GM12878 (cell line): ENCODE measurements at regions not wholly inside any gene's neighbourhood (a gene's known extent, or its start where the extent isn't known, plus 50 kb on each side); places are given as distances from the start of the nearest gene placed in this dataset.

Source experiments
- ATAC-seq: fragments of 200-7000 bp; cut with Tn5 transposase; 3 replicates; pipeline ENCODE4 v1.9.1; 2020; ENCODE audit warnings: mild to moderate bottlenecking, moderate library complexity
- BruUV-seq: library from RNA; stranded (reverse); fragments of 400-500 nt; replicated peaks from 2 replicates; lab custom pipeline; 2021; lab: Mats Ljungman, UMichigan
- CTCF ChIA-PET: fragments of 300-600 bp; sonication (Branson Sonifier 250); formaldehyde crosslinking; extraction: SDS; loops from one replicate; lab custom pipeline; 2021; ENCODE audit warnings: inconsistent platforms; lab: Yijun Ruan, JAX
- POLR2A ChIA-PET: fragments of 350-600 bp; formaldehyde crosslinking; extraction: SDS; loops from one replicate; lab custom pipeline; 2021; ENCODE audit warnings: inconsistent platforms; lab: Charles Lee
- RAD21 ChIA-PET: fragments of 300-600 bp; sonication (Branson Sonifier 250); formaldehyde crosslinking; loops from one replicate; lab custom pipeline; 2023; ENCODE audit warnings: antibody characterized with exemption; ENCODE audit not compliant: unreplicated experiment; lab: Charles Lee
- SMC1A ChIA-PET: fragments of 300-600 bp; sonication (Branson Sonifier 250); formaldehyde crosslinking; loops from one replicate; lab custom pipeline; 2023; ENCODE audit not compliant: unreplicated experiment, uncharacterized antibody; lab: Charles Lee
- DNase-seq: peaks from one replicate; pipeline ENCODE4 v3.0.0-alpha.2; 2011; ENCODE audit warnings: low read depth, low spot score
- FAIRE-seq: peaks from 3 replicates; lab custom pipeline; 2011; peaks lifted over from hg19 to GRCh38; lab: Jason Lieb, UNC
- H2AFZ ChIP-seq: 2 replicates; pipeline ENCODE4 v1.6.0; 2011; ENCODE audit warnings: low read depth, low read length, control low read depth; ENCODE audit not compliant: control insufficient read depth
- H3K27ac ChIP-seq: 2 replicates; pipeline ENCODE4 v1.5.1; 2011; ENCODE audit warnings: control low read depth; ENCODE audit not compliant: control insufficient read depth, insufficient read depth
- H3K27me3 ChIP-seq, 2 experiments: replicated peaks in 1 of 2; 2 replicates each; pipeline versions ENCODE4 v1.6.0 to v1.6.1; 2011; ENCODE audit warnings: low read length in 1 of 2; ENCODE audit not compliant: control insufficient read depth in 2 of 2, insufficient read depth in 2 of 2
- H3K36me3 ChIP-seq, 2 experiments: 2 replicates each; pipeline ENCODE4 v1.5.1; 2011; ENCODE audit warnings: low read length in 1 of 2; ENCODE audit not compliant: control insufficient read depth in 2 of 2, insufficient read depth in 2 of 2
- H3K4me1 ChIP-seq: 2 replicates; pipeline ENCODE4 v1.6.1; 2011; ENCODE audit warnings: mild to moderate bottlenecking, low read length, moderate library complexity, mixed read lengths; ENCODE audit not compliant: control insufficient read depth, insufficient read depth
- H3K4me2 ChIP-seq: 2 replicates; pipeline ENCODE4 v1.6.0; 2011; ENCODE audit warnings: control low read depth; ENCODE audit not compliant: control insufficient read depth, insufficient read depth
- H3K4me3 ChIP-seq: fragments of 200-600 bp; sonication (generic); 2 replicates; pipeline ENCODE4 v1.5.1; 2016
- H3K79me2 ChIP-seq: 2 replicates; pipeline ENCODE4 v1.6.0; 2011; ENCODE audit warnings: low read length; ENCODE audit not compliant: control insufficient read depth, insufficient read depth
- H3K9ac ChIP-seq: 2 replicates; pipeline ENCODE4 v1.8.0; 2011; ENCODE audit warnings: low read length, control low read depth, mixed read lengths; ENCODE audit not compliant: control insufficient read depth, insufficient read depth
- H3K9me3 ChIP-seq: replicated peaks from 3 replicates; pipeline ENCODE4 v1.5.1; 2011; ENCODE audit warnings: mild to moderate bottlenecking, low read length; ENCODE audit not compliant: control insufficient read depth, insufficient read depth
- H4K20me1 ChIP-seq: 2 replicates; pipeline ENCODE4 v1.6.0; 2011; ENCODE audit not compliant: control insufficient read depth, insufficient read depth
- ASH2L ChIP-seq: fragments of 300-600, 200-600 bp; sonication (generic); IDR thresholded peaks from 2 replicates; pipeline ENCODE4 v1.6.1; 2017; ENCODE audit warnings: low read depth, mild to moderate bottlenecking, borderline replicate concordance
- BHLHE40 ChIP-seq, 2 experiments: fragments of 450-650 bp in 1 of 2; IDR thresholded peaks; 2 replicates each; pipeline ENCODE4 v1.6.1; 2011 to 2017; ENCODE audit warnings: low read depth in 2 of 2, borderline replicate concordance in 1 of 2, improper control_type of control experiment in 1 of 2, low read length in 1 of 2, mild to moderate bottlenecking in 1 of 2
- CHD2 ChIP-seq: IDR thresholded peaks from 2 replicates; pipeline ENCODE4 v1.6.1; 2011; ENCODE audit warnings: low read depth, low read length, improper control_type of control experiment, borderline replicate concordance
- HDAC6 ChIP-seq: fragments of 200-600 bp; sonication (generic); IDR thresholded peaks from one replicate; pipeline ENCODE4 v1.8.0; 2017; ENCODE audit warnings: antibody characterized with exemption; ENCODE audit not compliant: unreplicated experiment
- JUNB ChIP-seq: IDR thresholded peaks from 2 replicates; pipeline ENCODE4 v1.6.1; 2016; ENCODE audit warnings: antibody characterized with exemption, mild to moderate bottlenecking
- NFYA ChIP-seq: IDR thresholded peaks from 2 replicates; pipeline ENCODE4 v1.6.1; 2011; ENCODE audit warnings: low read depth, mild to moderate bottlenecking, low read length, improper control_type of control experiment, borderline replicate concordance
- NR2C1 ChIP-seq: fragments of 450-650 bp; IDR thresholded peaks from 2 replicates; pipeline ENCODE4 v1.6.1; 2017; ENCODE audit warnings: antibody characterized with exemption, mild to moderate bottlenecking, moderate library complexity
- POLR2A ChIP-seq: IDR thresholded peaks from 2 replicates; pipeline ENCODE4 v1.6.1; 2011; ENCODE audit warnings: low read depth, mild to moderate bottlenecking, low read length
- POLR2AphosphoS5 ChIP-seq: IDR thresholded peaks from 2 replicates; pipeline ENCODE4 v1.6.1; 2011; ENCODE audit warnings: mild to moderate bottlenecking, low read length, inconsistent platforms
- WGBS: methylation state at CpG from one replicate; pipeline ENCODE4 v1.1.6; 2016; ENCODE audit warnings: low lambda C conversion rate; ENCODE audit not compliant: insufficient replicate concordance, insufficient coverage; ENCODE audit errors: missing lambda C conversion rate; 5-methylcytosine and 5-hydroxymethylcytosine counted together
- in situ Hi-C: fragments of 300-500 bp; cut with MboI; formaldehyde crosslinking; loops from 9 replicates; pipeline ENCODE4 v1.14.3; 2018; ENCODE audit warnings: mixed read lengths
- intact Hi-C: fragments of 100-400 bp; cut with micrococcal nuclease; formaldehyde crosslinking; loops from one replicate; pipeline ENCODE4 v1.14.2; 2022; ENCODE audit not compliant: unreplicated experiment
- TF ChIP-seq, protein P1 (sequence below): IDR thresholded peaks from 2 replicates; pipeline ENCODE4 v1.6.1; 2012; ENCODE audit warnings: low read depth, low read length, improper control_type of control experiment
- TF ChIP-seq, protein P2 (sequence below): fragments of 450-650 bp; IDR thresholded peaks from 2 replicates; pipeline ENCODE4 v1.6.1; 2018; ENCODE audit warnings: borderline replicate concordance, mild to moderate bottlenecking; ENCODE audit not compliant: partially characterized antibody
- TF ChIP-seq, protein P3 (sequence below): IDR thresholded peaks from 2 replicates; pipeline ENCODE4 v1.6.1; 2012; ENCODE audit warnings: low read depth, low read length, improper control_type of control experiment
- TF ChIP-seq, protein P4 (sequence below): fragments of 450-650 bp; IDR thresholded peaks from 2 replicates; pipeline ENCODE4 v1.6.1; 2017; ENCODE audit warnings: mild to moderate bottlenecking, low read depth, inconsistent platforms; ENCODE audit not compliant: poor library complexity, severe bottlenecking

DNA sequence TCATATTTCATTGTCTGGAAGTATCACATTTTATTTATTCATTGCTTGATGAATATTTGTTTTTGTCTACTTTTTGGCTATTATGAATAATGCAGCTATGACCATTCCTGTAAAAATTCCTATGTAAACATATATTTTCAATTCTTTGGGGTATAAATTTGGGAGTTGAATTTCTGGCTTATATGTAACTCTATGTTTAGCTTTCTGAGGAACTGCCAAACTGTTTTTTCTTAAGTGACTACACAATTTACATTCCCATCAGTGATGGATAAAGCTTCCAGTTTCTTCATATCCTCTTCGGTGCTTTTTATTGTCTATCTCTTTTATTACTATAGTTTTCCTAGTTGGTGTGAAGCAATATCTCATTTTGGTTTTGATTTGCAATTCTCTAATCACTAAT, 115.6 kb upstream of the CXCL12 start (continued):
- TF ChIP-seq, protein P1, sequence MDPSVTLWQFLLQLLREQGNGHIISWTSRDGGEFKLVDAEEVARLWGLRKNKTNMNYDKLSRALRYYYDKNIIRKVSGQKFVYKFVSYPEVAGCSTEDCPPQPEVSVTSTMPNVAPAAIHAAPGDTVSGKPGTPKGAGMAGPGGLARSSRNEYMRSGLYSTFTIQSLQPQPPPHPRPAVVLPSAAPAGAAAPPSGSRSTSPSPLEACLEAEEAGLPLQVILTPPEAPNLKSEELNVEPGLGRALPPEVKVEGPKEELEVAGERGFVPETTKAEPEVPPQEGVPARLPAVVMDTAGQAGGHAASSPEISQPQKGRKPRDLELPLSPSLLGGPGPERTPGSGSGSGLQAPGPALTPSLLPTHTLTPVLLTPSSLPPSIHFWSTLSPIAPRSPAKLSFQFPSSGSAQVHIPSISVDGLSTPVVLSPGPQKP: no peak
- TF ChIP-seq, protein P2, sequence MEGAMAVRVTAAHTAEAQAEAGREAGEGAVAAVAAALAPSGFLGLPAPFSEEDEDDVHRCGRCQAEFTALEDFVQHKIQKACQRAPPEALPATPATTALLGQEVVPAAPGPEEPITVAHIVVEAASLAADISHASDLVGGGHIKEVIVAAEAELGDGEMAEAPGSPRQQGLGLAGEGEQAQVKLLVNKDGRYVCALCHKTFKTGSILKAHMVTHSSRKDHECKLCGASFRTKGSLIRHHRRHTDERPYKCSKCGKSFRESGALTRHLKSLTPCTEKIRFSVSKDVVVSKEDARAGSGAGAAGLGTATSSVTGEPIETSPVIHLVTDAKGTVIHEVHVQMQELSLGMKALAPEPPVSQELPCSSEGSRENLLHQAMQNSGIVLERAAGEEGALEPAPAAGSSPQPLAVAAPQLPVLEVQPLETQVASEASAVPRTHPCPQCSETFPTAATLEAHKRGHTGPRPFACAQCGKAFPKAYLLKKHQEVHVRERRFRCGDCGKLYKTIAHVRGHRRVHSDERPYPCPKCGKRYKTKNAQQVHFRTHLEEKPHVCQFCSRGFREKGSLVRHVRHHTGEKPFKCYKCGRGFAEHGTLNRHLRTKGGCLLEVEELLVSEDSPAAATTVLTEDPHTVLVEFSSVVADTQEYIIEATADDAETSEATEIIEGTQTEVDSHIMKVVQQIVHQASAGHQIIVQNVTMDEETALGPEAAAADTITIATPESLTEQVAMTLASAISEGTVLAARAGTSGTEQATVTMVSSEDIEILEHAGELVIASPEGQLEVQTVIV: no peak

DNA sequence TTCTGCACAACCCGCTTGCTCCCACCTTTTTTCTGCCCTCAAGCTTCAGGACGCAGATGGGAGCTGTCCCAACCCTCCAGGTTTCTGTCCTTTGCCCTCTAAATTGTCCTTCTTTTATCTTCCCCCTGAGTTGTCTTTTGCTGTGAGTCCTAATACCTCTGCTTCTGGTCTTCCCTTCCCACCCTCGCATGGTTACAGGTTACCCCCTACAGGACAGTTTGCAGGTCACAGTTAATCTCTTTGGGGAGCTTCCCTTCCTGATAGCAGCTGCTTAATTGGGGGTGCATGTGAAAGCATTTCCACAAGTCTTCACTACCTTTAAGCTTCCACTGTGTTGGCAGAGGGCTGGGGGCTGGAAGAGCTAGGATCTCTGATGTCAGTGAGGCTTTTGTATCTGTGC, 121.5 kb upstream of the CXCL12 start:
- Histone ChIP-seq H3K4me1 (no peaks in the 10 kb centered on the region), H3K36me3 (no peaks in the 10 kb centered on the region), H3K9me3 (no peaks in the 10 kb centered on the region), H3K79me2 (no peaks in the 10 kb centered on the region), H3K9ac (no peak overlapping the region), H3K27me3 (no peaks in the 10 kb centered on the region), H3K4me2 (no peak overlapping the region), H3K27ac (no peak overlapping the region), H4K20me1 (no peaks in the 10 kb centered on the region), H2AFZ (no peak overlapping the region), H3K4me3 (no peak overlapping the region)
- RAD21 ChIA-PET: no interaction called here
- ATAC-seq: no peak
- no peak for FAIRE-seq
- POLR2A ChIA-PET: no interaction called here
- SMC1A ChIA-PET: no interaction called here
- BruUV-seq: no TSS peak
- intact Hi-C loops: no loop called here
- 3% methylated on average over 3 of the region's 3 CpGs for WGBS
- DNase-seq: no peak
- CTCF ChIA-PET: interaction anchor here (1.3 kb wide), 1 partner anchor 13 kb away, joined by 4 read pairs; no protein-coding TSS in a partner anchor
- in situ Hi-C loops: loop anchor here (25.0 kb wide), 1 partner anchor 94 kb away; no protein-coding TSS in a partner anchor
- TF ChIP-seq NFYA (no peak), JUNB (no peak), HDAC6 (no peak), CHD2 (no peak), ASH2L (no peak), BHLHE40 (IDR thresholded peaks at IDR 0.05; ENCODE audit: borderline replicate concordance in 1 of 2, low read depth in 2 of 2, low read length in 1 of 2) (no peak), POLR2A (no peak), NR2C1 (no peak), POLR2AphosphoS5 (no peak)
- TF ChIP-seq, protein P3, sequence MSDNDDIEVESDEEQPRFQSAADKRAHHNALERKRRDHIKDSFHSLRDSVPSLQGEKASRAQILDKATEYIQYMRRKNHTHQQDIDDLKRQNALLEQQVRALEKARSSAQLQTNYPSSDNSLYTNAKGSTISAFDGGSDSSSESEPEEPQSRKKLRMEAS: no peak
- TF ChIP-seq, protein P4, sequence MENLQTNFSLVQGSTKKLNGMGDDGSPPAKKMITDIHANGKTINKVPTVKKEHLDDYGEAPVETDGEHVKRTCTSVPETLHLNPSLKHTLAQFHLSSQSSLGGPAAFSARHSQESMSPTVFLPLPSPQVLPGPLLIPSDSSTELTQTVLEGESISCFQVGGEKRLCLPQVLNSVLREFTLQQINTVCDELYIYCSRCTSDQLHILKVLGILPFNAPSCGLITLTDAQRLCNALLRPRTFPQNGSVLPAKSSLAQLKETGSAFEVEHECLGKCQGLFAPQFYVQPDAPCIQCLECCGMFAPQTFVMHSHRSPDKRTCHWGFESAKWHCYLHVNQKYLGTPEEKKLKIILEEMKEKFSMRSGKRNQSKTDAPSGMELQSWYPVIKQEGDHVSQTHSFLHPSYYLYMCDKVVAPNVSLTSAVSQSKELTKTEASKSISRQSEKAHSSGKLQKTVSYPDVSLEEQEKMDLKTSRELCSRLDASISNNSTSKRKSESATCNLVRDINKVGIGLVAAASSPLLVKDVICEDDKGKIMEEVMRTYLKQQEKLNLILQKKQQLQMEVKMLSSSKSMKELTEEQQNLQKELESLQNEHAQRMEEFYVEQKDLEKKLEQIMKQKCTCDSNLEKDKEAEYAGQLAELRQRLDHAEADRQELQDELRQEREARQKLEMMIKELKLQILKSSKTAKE: no peak
